ENCODE measurements at regions not wholly inside any gene's neighbourhood (a gene's known extent, or its start where the extent isn't known, plus 50 kb on each side); places are given as distances from the start of the nearest gene placed in this dataset.
"Not testable (repeated sequence)": the region's sequence is repeated elsewhere in the genome, so short reads cannot be mapped to it uniquely, and the experiment has no call there.

DNA sequence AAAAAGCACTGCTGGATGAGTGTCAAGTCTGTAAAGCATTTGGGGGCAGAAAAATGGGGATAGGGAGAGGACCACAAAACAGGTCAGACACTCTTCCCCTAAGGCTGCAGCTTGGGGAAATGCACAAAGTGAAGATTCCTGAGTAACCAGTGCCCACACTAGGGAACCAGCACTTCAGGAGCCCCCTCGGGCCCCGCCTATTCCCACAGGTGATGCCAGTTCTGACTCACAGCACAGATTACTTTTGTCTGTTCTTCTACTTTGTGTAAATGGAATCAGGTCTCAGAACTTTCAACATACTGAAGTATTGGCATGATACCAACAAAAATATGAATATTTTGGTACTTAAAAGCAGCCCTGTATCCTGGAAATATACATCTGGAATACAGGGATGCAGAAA is 112.5 kb downstream of the ADRA2C start:
- no peak for DNase-seq (ENCODE audit: extremely low read depth in 1 of 2, low read depth in 1 of 2)

DNA sequence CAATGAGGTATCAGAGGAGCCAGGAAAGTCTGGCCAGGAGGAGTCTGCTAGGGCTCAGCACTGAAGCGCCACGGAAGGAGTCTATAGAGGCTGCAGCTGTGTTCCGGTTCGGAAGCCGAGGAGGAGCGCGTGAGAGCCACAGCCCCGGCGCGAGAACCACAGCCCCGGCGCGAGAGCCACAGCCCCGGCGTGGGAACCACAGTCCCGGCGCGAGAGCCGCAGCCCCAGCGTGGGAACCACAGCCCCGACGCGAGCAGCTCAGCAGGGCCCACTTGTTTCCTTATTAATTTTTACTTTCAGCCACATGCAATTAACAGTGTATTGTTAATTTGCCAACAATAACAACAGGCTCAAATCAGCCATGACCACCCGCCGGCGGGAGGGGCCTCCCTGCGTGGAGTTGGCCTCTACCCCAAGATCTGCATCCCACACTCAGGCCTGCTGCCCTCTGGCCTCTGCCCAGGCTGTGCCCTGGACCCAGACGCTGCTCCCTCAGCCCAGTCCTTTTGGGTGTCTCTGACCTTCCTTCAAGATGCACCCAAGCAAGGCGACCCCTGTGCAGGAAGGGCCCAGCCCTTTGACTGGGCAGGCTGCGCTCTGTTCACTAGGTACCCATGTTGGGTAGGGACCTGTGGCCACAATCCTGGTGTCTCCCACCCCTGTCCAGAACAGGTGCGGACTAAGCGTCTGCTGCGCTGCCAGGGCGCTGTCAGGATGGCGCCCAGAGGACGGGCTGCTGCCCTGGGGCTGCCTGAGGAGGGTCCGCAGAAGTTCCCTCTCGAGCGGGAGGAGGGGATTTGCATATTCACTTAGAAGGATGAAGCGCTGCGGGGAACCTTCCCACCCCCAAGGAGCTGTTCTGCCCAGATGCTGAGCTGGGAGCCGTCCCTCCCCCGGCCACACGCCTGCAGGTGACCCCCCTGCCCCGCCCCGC is 113.8 kb downstream of the ADRA2C start:
- DNase-seq (ENCODE audit: extremely low read depth in 1 of 2, low read depth in 1 of 2) = no peak

DNA sequence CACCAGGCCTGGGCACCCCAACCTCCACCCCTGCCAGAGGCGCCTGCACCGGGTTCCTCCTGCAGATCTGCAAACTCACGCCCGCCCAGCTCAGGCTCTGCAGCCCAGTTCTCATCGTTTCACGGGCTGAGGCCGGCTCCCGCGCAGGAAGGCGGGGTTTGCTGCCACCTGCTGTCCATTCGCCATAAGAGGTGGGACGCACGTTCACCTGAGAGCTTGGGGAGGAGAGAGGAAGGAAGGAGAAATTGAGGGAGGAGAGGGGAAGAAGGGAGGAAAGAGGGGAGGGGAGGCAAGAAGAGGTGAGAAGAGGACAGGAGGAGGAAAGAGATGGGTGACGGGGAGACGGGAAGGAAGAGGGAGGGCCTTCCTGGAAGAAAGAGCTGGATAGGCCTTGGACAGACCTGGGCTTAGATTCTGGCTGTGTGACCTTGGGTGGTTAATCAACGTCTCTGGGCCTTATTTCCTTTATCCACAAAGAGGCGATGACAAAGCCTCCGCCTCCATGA is 114.5 kb downstream of the ADRA2C start:
- peak; percentile 21 to 47 for DNase-seq (ENCODE audit: extremely low read depth in 1 of 2, low read depth in 1 of 2)

DNA sequence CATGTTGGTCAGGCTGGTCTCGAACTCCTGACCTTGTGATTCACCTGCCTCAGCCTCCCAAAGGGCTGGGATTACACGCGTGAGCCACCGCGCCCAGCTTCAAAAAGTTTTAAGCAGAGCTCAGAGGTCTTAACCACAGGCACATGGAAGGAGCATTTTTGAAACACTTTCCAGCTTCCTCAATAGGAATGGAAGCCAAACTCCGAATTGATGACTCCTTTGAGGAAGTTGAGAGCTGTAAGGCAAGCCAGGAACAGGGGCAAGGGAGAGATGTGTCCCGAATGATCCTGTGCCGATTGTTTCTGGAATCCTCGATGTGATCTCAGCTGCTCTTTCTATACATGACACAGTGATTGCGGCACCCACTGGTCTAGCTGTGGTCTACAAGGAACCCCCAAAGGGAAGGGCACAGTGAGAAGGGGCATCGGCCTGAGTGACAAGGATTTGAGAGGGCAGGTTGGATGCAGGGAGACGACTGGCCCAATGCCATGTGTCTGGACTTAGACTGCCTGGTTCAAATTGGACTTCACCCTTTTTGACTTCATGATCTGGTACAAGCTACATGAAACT is 116.2 kb downstream of the ADRA2C start:
- DNase-seq (ENCODE audit: extremely low read depth in 1 of 2, low read depth in 1 of 2) = not testable (repeated sequence)

DNA sequence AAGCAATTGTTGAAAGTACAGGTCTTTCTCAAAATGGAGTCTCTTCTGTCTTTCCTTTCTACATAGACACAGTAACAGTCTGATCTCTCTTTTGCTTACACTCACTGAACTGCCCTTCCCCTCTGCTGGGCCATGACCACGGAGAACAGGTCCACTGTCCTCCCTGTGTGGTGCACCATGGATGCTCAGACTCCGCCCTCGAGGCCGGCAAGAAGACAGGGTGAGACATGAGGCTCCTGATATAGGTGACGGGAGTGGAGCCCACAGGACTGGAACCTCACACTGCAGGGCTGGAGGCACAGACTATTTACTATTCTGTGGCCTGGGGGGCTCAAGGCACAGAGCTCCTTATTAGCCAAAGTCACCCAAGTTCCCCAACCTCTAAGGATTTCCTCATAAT is 118.1 kb downstream of the ADRA2C start:
- not testable (repeated sequence) for DNase-seq (ENCODE audit: extremely low read depth in 1 of 2, low read depth in 1 of 2)

DNA sequence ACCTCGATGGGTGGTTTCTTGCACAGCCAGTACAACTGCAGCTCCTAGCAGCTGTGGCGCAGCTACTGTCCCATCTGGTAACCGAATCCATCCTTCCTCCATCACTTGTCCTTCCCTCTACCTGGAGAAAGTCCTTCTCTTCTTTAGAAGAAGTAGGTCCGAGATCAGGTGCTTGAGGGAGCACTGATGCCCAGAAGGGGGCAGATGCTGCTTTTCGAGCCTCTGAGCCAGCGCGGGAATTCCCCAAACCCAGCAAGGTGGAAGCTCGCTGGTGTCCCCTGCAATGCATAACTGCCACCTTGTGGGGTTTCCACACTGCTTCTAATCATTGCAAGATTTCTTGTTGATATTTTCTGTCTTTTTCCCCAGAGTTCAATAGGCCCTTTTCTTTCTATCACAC is 127.4 kb downstream of the ADRA2C start:
- not testable (repeated sequence) for DNase-seq (ENCODE audit: extremely low read depth in 1 of 2, low read depth in 1 of 2)

DNA sequence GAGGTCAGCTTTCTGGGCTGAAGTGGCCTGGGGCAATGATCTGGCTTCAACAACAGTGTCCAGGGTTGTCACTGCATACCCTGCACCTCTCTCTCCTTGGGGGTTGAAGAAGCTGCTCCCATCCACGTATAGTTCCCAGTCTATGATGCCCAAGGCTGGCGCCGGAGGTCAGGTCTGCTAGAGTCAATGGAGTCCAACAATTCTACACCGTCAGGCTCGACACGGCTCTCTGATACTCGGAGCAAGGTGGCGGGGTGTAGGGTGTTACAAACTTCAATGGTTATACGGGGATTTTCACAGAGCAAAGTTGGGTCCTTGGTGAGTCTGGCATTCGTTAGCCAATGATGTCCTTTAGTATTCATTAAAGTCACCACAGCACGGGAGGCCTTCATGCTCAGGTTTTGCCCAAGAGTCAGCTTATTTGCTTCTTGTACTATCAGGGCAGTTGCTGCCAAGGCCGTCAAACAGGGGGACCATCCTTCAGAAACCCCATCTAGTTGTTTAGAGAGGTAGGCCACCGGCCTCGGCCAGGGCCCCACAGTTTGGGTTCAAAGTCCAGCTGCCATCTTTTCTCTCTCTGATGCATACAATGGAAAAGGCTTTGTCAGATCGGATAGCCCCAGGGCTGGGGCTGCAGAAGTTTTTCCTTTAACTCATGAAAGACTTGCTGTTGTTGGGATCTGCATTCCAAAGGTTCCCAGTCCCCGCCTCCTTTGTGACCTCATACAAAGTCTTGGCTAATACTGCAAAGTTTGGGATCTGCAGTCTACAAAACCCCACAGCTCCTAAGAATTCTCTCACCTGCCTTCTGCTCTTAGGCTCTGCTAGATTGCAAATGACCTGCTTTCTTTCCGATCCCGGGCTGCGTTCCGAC is 128.1 kb downstream of the ADRA2C start:
- DNase-seq (ENCODE audit: extremely low read depth in 1 of 2, low read depth in 1 of 2) = not testable (repeated sequence)

DNA sequence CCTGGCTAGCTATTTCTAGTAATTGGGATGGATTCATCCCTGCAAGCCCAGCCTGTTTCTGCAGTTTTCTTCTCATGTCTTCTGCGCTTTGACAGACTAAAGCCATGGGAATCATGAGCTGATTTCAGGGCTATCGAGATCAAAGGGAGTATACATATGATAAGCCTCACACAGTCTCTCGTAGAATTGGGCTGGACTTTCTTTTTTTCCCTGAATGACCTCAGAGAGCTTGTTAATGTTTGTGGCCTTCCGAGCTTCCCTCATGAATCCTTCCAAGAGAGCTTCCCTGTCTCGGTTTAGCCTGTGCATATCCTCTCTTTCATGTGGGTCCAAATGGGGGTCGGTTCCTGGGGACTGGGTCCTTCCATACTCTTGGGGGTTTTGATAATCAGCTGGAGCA is 130.3 kb downstream of the ADRA2C start:
- DNase-seq (ENCODE audit: extremely low read depth in 1 of 2, low read depth in 1 of 2) = no peak

DNA sequence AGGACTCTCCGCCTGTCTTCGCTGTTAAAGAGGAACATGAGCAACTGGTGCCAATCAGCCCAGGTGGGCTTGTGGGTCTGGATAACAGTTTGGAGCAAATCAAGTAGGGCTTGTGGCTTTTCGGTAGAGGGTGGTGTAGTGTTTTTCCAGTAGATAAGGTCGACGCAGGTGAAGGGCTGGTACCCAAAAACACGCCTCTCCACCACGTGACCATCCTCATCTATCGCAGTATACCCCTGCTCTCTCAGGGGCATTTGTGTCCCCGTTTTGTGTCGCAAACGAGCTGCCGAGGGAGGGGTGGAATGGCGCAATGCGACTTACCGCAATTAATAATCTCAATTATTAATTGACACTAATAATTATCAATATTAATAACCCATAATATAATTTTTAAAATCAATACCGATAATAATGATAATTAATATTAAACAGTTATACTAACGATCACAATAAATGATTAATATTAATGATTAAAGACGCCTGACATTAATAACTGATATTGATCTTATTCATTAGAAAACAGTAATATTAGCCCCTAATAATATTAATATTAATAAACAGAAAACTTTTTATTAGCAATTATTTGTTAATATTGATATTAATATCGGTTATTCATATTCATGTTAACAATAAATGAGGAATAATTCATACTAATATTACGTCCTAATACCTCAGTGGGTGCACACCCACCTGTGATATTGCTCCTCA is 130.8 kb downstream of the ADRA2C start:
- DNase-seq (ENCODE audit: extremely low read depth in 1 of 2, low read depth in 1 of 2) = not testable (repeated sequence)

DNA sequence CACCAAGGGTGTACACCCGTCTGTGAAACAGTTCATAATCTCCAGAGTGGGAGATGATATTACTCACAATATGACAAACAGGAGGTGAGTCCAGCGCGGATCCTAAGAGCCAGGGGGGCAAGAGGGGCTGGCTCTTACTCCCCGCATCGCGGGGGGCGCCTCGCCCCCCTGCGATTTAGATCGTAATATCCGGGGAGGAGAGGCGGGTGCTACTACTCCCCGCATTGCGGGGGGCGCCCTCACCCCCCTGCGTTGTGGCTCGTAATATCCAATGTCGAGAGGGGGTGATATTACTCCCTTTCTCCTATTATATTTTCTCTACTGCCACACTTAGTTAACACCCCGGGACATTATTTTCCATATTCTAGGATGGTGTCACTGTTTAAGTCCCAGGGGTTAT is 131.9 kb downstream of the ADRA2C start:
- no peak for DNase-seq (ENCODE audit: extremely low read depth in 1 of 2, low read depth in 1 of 2)

DNA sequence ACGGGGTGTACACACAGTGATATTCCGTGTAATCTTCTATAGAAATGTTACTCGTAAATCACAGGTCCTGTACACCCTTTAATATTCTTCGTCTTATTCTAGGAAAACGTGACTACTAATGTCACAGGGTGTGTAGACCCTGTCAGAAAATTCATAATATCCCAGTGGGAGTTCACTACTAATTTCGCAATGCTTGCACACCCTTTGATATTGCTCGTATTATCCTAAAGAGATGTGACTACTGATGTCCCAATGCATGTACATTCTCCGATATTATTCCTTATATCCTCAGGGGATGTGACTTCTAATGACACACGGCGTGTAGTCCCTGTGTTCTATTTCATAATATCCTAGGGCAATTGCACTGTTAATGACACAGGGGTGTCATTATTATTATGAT is 132.7 kb downstream of the ADRA2C start:
- not testable (repeated sequence) for DNase-seq (ENCODE audit: extremely low read depth in 1 of 2, low read depth in 1 of 2)

DNA sequence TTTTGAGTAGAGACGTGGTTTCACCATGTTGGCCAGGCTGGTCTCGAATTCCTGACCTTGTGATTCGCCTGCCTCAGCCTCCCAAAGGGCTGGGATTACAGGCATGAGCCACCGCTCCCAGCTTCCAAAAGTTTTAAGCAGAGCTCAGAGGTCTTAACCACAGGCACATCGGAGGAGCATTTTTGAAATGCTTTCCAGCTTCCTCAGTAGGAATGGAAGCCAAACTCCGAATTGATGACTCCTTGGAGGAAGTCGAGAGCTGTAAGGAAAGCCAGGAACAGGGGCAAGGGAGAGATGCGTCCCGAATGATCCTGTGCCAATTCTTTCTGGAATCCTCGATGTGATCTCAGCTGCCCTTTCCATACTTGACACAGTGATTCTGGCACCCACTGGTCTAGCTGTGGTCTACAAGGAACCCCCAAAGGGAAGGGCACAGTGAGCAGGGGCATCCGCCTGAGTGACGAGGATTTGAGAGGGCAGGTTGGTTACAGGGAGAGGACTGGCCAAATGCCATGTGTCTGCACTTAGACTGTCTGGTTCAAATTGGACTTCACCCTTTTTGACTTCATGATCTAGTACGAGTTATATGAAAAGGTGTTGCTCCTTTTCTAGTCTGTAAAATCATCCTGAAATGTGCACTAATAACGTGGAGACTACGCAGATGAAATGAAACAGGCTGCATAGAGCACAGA is 138.2 kb downstream of the ADRA2C start:
- not testable (repeated sequence) for DNase-seq (ENCODE audit: extremely low read depth in 1 of 2, low read depth in 1 of 2)

DNA sequence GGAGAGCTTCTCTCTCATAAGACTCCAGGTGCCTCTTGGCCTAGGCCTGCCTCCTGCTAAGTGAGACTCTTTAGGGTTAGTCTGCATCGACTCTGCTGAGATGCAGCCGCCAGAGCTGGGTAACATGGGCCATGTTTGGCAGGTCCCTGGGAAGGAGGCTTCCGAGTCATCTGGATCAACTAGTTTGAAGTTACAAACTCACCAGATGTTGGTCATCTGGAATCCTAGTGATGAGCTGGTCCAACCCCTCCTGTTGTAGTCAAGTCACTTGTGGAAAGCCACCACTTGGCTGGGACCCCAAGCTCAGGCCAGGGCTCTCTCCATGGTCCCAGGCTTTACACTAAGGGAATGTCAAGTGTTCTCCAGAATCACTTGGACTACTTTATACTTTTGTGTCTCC is 143.4 kb downstream of the ADRA2C start:
- DNase-seq (ENCODE audit: extremely low read depth in 1 of 2, low read depth in 1 of 2) = not testable (repeated sequence)

DNA sequence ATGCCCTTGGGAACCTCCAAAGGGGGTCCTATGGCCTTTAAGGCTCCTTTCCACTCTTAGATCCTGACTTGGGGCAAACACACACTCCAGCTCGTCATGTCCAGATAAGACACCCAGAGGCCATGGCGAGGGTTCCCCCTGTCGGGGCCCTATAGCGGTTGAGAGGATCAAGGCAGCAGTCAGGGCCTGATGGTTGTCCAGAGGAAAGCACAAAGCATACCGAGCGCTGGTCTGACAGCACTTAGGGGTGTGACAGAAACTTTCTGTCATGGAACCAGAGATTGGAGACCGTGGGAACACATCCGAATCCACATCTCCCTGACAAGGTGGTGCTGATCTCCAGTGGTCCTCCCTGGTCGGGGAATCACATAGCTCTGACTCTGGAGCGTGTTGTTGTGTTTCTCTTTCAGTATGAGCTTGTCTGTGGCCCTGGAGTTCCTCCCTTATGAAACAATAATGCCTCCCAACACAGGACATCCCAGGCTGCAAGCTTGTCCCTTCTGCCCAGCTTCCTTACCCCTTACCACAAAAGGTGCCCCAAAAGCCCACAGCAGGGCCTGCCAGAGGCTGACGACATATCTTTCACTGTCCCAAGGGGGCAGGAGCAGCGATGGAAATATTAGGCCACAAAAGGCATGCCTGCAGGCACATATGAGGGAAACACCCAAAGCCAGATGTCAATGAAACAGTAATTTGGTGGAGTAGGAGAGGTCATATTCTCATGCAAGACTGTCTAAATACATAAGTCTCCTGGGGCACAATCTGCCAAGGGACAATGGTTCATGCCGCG is 144.2 kb downstream of the ADRA2C start:
- DNase-seq (ENCODE audit: extremely low read depth in 1 of 2, low read depth in 1 of 2) = not testable (repeated sequence)

DNA sequence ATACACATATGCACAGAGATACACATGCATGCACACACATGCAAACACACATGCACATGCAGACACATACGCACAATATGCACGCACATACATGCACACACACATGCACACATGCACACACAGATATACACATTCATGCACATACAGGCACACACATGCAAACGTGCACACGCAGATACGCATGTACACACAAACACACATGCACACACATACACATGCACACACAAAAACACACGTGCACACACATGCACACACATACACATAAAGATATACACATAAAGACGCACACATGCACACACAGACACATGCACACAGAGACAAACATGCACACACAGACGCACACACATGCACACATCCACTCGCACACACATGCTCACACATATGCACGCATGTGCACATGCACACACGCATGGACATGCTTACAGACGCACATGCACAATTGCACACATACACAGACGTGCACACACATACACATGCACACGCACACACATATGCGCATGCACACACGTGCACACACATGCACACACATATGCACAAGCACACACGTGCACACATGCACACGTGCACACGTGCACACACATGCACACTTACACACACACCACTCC is 145.2 kb downstream of the ADRA2C start:
- no peak for DNase-seq (ENCODE audit: extremely low read depth in 1 of 2, low read depth in 1 of 2)

DNA sequence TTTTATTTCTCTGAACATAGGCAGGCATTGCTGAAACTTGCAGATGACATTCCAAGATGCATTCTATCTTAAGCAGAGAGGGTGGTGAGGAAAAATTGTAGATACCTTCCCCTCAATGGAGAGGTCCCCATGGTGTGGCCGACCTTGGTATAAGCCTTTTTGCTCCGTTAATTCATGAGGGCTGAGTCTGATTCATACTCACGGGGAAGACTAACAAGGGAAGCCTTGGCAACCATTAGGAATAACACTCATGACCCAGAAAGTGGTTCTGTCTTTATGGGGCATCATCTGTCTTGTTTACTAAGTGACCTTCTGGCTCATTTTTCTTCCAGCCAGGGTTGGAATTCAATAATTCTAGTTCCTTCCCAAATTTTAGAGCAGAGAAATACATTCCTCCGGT is 148.3 kb downstream of the ADRA2C start:
- not testable (repeated sequence) for DNase-seq (ENCODE audit: extremely low read depth in 1 of 2, low read depth in 1 of 2)

DNA sequence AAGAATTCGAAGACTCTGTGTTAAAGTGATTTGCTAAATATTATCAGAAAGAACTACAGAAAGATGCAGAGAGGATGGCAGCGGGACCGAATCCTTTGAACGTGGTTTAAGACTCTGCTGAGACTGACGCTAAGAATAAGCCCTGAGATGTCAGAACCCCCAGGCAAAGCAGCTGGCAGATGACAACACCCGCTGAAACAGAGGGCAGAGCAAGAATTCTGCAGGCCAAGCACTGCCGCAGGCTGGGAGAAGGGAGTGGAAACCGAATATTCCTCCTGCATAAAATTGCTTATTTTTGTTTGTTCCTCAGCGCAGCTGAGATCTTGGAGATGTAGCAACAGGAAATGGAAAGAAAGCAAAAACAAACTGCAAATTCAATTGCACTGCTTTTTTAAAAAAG is 153.3 kb downstream of the ADRA2C start:
- DNase-seq (ENCODE audit: extremely low read depth in 1 of 2, low read depth in 1 of 2) = not testable (repeated sequence)

DNA sequence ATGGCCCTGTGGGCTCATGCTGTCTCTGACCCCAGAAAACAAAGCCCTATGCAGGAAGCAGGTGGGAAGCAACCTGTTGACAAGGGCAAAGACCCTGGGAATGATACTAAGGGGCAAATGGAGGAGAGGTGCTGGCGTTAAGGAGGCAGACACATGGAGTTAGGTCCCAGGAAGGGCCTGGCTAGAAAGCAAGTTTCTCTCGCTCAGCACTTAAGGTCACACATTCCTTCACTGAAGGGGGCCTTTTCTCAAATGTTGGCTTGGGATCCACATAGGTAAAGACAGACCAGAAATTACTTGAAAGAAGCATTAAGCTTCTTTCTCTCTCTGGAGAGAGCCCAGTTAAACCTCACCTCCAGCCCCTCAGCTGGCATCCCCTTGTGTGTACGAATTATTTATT is 155.7 kb downstream of the ADRA2C start:
- not testable (repeated sequence) for DNase-seq (ENCODE audit: extremely low read depth in 1 of 2, low read depth in 1 of 2)

DNA sequence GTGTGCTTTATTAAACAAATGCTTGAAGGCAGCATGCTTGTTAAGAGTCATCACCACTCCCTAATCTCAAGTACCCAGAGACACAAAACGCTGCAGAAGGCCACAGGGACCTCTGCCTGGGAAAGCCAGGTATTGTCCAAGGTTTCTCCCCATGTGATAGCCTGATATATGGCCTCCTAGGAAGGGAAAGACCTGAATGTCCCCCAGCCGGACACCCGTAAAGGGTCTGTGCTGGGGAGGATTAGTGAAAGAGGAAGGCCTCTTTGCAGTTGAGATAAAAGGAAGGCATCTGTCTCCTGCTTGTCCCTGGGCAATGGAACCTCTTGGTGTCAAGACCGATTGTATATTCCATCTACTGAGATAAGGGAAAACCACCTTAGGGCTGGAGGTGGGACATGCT is 159.7 kb downstream of the ADRA2C start:
- DNase-seq (ENCODE audit: extremely low read depth in 1 of 2, low read depth in 1 of 2) = not testable (repeated sequence)
